ENCODE measurements at regions not wholly inside any gene's neighbourhood (a gene's known extent, or its start where the extent isn't known, plus 50 kb on each side); places are given as distances from the start of the nearest gene placed in this dataset.

- no peaks in the 10 kb centered on the region for H3K36me3 ChIP-seq (replicated peaks in 1 of 2; ENCODE audit: control insufficient read depth in 1 of 2, insufficient read depth in 2 of 2, low read length in 2 of 2)
- FAIRE-seq (no peak), DNase-seq (ENCODE audit: low spot score) (no peak), ATAC-seq (no peak)
- H3K4me3 ChIP-seq (replicated peaks in 1 of 3; ENCODE audit: insufficient read depth in 1 of 3, low read depth in 2 of 3, low read length in 3 of 3), result no peak overlapping the region
- no peaks in the 10 kb centered on the region for H3K79me2 ChIP-seq (ENCODE audit: insufficient read depth, low read length)
- in situ Hi-C loops (cut with HindIII; ENCODE audit: extremely low pct_ligation_motif_present, low pct_unique_long_range_greater_than_20kb) (no loop called here), intact Hi-C loops (cut with micrococcal nuclease; ENCODE audit: unreplicated experiment) (no loop called here)
- no peak overlapping the region for H3K4me2 ChIP-seq (ENCODE audit: low read depth, low read length)
- H2AFZ ChIP-seq (ENCODE audit: low read length), result no peak overlapping the region
- CTCF ChIA-PET (ENCODE audit: low intra/inter-chr PET ratio, low total read pairs), result no interaction called here
- POLR2A ChIA-PET, result no interaction called here
- H3K4me1 ChIP-seq (ENCODE audit: insufficient read depth, low read length), result no peaks in the 10 kb centered on the region; the same call in 1 of the 2 replicates
- peaks cover 0 to 20% of the 10 kb centered on the region in 2 experiments; a peak in 2 of 5 replicates for H3K27me3 ChIP-seq (ENCODE audit: control insufficient read depth in 1 of 2, insufficient read depth in 2 of 2, low read length in 2 of 2)
- H3K9me3 ChIP-seq (ENCODE audit: low read length), result no peaks in the 10 kb centered on the region
- no peak overlapping the region for H3K27ac ChIP-seq (ENCODE audit: extremely low read length, insufficient read depth, low read length)
- BruUV-seq (replicated peaks), result no TSS peak
- H3K9ac ChIP-seq (ENCODE audit: insufficient read depth, low read depth, low read length), result no peak overlapping the region
- WGBS (ENCODE audit: low lambda C conversion rate), result 46% methylated on average over 8 of the region's 8 CpGs
- no peaks in the 10 kb centered on the region for H4K20me1 ChIP-seq (ENCODE audit: insufficient read depth, low read length)
- TF ChIP-seq EP300 (IDR thresholded peaks at IDR 0.05; ENCODE audit: low read depth in 2 of 2, low read length in 2 of 2), result no peak
- no peak for TF ChIP-seq EP300 (CRISPR knock-in tag; IDR thresholded peaks at IDR 0.05; ENCODE audit: borderline replicate concordance)
- no peak for TF ChIP-seq MIER3 (CRISPR knock-in tag; IDR thresholded peaks at IDR 0.05; ENCODE audit: borderline replicate concordance)
- TF ChIP-seq BORCS8-MEF2B (CRISPR knock-in tag; IDR thresholded peaks at IDR 0.05), result no peak
- no peak for TF ChIP-seq SAP130 (CRISPR knock-in tag; IDR thresholded peaks at IDR 0.05; ENCODE audit: low read depth)
- no peak for TF ChIP-seq ZNF772 (CRISPR knock-in tag; IDR thresholded peaks at IDR 0.05)
- no peak for TF ChIP-seq POGK (CRISPR knock-in tag; conservative IDR thresholded peaks at IDR 0.05)
- no peak for TF ChIP-seq ASH2L (IDR thresholded peaks at IDR 0.05; ENCODE audit: insufficient read length, low read depth, low read length)
- TF ChIP-seq ZNF292 (CRISPR knock-in tag; IDR thresholded peaks at IDR 0.05; ENCODE audit: borderline replicate concordance, low read depth), result no peak
- no peak for TF ChIP-seq KDM2A (CRISPR knock-in tag; IDR thresholded peaks at IDR 0.05; ENCODE audit: borderline replicate concordance, low read depth)
- TF ChIP-seq ERF (CRISPR knock-in tag; IDR thresholded peaks at IDR 0.05), result no peak
- no peak for TF ChIP-seq IRF9 (CRISPR knock-in tag; IDR thresholded peaks at IDR 0.05; ENCODE audit: borderline replicate concordance)
- no peak for TF ChIP-seq ZHX1 (CRISPR knock-in tag; IDR thresholded peaks at IDR 0.05; ENCODE audit: low read depth)
- TF ChIP-seq PTBP1 (IDR thresholded peaks at IDR 0.05; ENCODE audit: low read depth, low read length, poor library complexity, severe bottlenecking), result no peak
- TF ChIP-seq, protein P1, sequence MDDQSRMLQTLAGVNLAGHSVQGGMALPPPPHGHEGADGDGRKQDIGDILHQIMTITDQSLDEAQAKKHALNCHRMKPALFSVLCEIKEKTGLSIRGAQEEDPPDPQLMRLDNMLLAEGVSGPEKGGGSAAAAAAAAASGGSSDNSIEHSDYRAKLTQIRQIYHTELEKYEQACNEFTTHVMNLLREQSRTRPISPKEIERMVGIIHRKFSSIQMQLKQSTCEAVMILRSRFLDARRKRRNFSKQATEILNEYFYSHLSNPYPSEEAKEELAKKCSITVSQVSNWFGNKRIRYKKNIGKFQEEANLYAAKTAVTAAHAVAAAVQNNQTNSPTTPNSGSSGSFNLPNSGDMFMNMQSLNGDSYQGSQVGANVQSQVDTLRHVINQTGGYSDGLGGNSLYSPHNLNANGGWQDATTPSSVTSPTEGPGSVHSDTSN (CRISPR knock-in tag; IDR thresholded peaks at IDR 0.05; ENCODE audit: borderline replicate concordance), result no peak
- no peak for TF ChIP-seq SP2 (CRISPR knock-in tag; IDR thresholded peaks at IDR 0.05)
- no peak for TF ChIP-seq SUZ12 (IDR thresholded peaks at IDR 0.05; ENCODE audit: low read depth, low read length)
Observed at GRCh38 chr12:124171231-124171979, 123.5 kb upstream of the RFLNA start.
